ENCODE measurements at regions not wholly inside any gene's neighbourhood (a gene's known extent, or its start where the extent isn't known, plus 50 kb on each side); places are given as distances from the start of the nearest gene placed in this dataset.
"Not testable (repeated sequence)": the region's sequence is repeated elsewhere in the genome, so short reads cannot be mapped to it uniquely, and the experiment has no call there.

- no peak for DNase-seq (ENCODE audit: extremely low read depth in 1 of 2, low read depth in 1 of 2)
These were observed 705.7 kb downstream of the SLITRK5 start for GRCh38 chr13:88376760-88377388.

- no peak for DNase-seq (ENCODE audit: extremely low read depth in 1 of 2, low read depth in 1 of 2)
These were observed 706.7 kb downstream of the SLITRK5 start for GRCh38 chr13:88377852-88378251.

- DNase-seq (ENCODE audit: extremely low read depth in 1 of 2, low read depth in 1 of 2): no peak
These were observed 713.4 kb downstream of the SLITRK5 start for GRCh38 chr13:88384542-88384941.

- no peak for DNase-seq (ENCODE audit: extremely low read depth in 1 of 2, low read depth in 1 of 2)
These were observed 724.6 kb downstream of the SLITRK5 start for GRCh38 chr13:88395804-88396203.

GRCh38 chr13:88411696-88412095, 740.5 kb downstream of the SLITRK5 start:
- no peak for DNase-seq (ENCODE audit: extremely low read depth in 1 of 2, low read depth in 1 of 2)

GRCh38 chr13:88417801-88418200, 746.6 kb downstream of the SLITRK5 start:
- DNase-seq (ENCODE audit: extremely low read depth in 1 of 2, low read depth in 1 of 2): no peak

- no peak for DNase-seq (ENCODE audit: extremely low read depth in 1 of 2, low read depth in 1 of 2)
These were observed 753.3 kb downstream of the SLITRK5 start for GRCh38 chr13:88424463-88424862.

GRCh38 chr13:88426661-88427060, 755.5 kb downstream of the SLITRK5 start:
- no peak for DNase-seq (ENCODE audit: extremely low read depth in 1 of 2, low read depth in 1 of 2)

- no peak for DNase-seq (ENCODE audit: extremely low read depth in 1 of 2, low read depth in 1 of 2)
These were observed 758.7 kb downstream of the SLITRK5 start for GRCh38 chr13:88429862-88430261.

GRCh38 chr13:88434953-88435352, 763.8 kb downstream of the SLITRK5 start:
- DNase-seq (ENCODE audit: extremely low read depth in 1 of 2, low read depth in 1 of 2): no peak

- no peak for DNase-seq (ENCODE audit: extremely low read depth in 1 of 2, low read depth in 1 of 2)
These were observed 765.8 kb downstream of the SLITRK5 start for GRCh38 chr13:88436974-88437373.

- DNase-seq (ENCODE audit: extremely low read depth in 1 of 2, low read depth in 1 of 2): no peak
These were observed 779.3 kb downstream of the SLITRK5 start for GRCh38 chr13:88450515-88450914.

- DNase-seq (ENCODE audit: extremely low read depth in 1 of 2, low read depth in 1 of 2): no peak
These were observed 785.0 kb downstream of the SLITRK5 start for GRCh38 chr13:88456151-88456550.

GRCh38 chr13:88459331-88459730, 788.2 kb downstream of the SLITRK5 start:
- DNase-seq (ENCODE audit: extremely low read depth in 1 of 2, low read depth in 1 of 2): no peak

GRCh38 chr13:88461272-88462009, 790.3 kb downstream of the SLITRK5 start:
- no peak for DNase-seq (ENCODE audit: extremely low read depth in 1 of 2, low read depth in 1 of 2)

- no peak for DNase-seq (ENCODE audit: extremely low read depth in 1 of 2, low read depth in 1 of 2)
These were observed 793.7 kb downstream of the SLITRK5 start for GRCh38 chr13:88464851-88465250.

GRCh38 chr13:88472316-88472715, 801.1 kb downstream of the SLITRK5 start:
- no peak for DNase-seq (ENCODE audit: extremely low read depth in 1 of 2, low read depth in 1 of 2)

GRCh38 chr13:88483202-88483601, 812.0 kb downstream of the SLITRK5 start:
- no peak for DNase-seq (ENCODE audit: extremely low read depth in 1 of 2, low read depth in 1 of 2)

GRCh38 chr13:88507909-88508308, 836.7 kb downstream of the SLITRK5 start:
- DNase-seq (ENCODE audit: extremely low read depth in 1 of 2, low read depth in 1 of 2): no peak

GRCh38 chr13:88512993-88513392, 841.8 kb downstream of the SLITRK5 start:
- DNase-seq (ENCODE audit: extremely low read depth in 1 of 2, low read depth in 1 of 2): not testable (repeated sequence)

- no peak for DNase-seq (ENCODE audit: extremely low read depth in 1 of 2, low read depth in 1 of 2)
These were observed 855.1 kb downstream of the SLITRK5 start for GRCh38 chr13:88526186-88526852.

- DNase-seq (ENCODE audit: extremely low read depth in 1 of 2, low read depth in 1 of 2): no peak
These were observed 855.7 kb downstream of the SLITRK5 start for GRCh38 chr13:88526853-88527215.
